GM12891 (cell line): ENCODE measurements at regions not wholly inside any gene's neighbourhood (a gene's known extent, or its start where the extent isn't known, plus 50 kb on each side); places are given as distances from the start of the nearest gene placed in this dataset.

Source experiments
- PAX5 ChIP-seq: IDR thresholded peaks from 2 replicates; pipeline ENCODE4 v1.6.1; 2011; ENCODE audit warnings: low read length, moderate library complexity, mild to moderate bottlenecking; ENCODE audit not compliant: insufficient read depth, severe bottlenecking
- POLR2A ChIP-seq: IDR thresholded peaks from 2 replicates; pipeline ENCODE4 v1.6.1; 2011; ENCODE audit warnings: low read depth, low read length, control low read depth
- POLR2AphosphoS5 ChIP-seq: IDR thresholded peaks from 2 replicates; pipeline ENCODE4 v1.6.1; 2011; ENCODE audit warnings: low read depth, low read length, control low read depth
- TAF1 ChIP-seq: IDR thresholded peaks from 2 replicates; pipeline ENCODE4 v1.6.1; 2011; ENCODE audit warnings: low read depth, low read length, control low read depth

GRCh38 chr2:2542316-2542715 is 211.2 kb upstream of the MYT1L start:
- TF ChIP-seq POLR2A (no peak), POLR2AphosphoS5 (no peak), PAX5 (no peak), TAF1 (no peak)
